Stimulated activated CD4-positive, alpha-beta T cell treated with anti-CD3 and anti-CD28 coated beads, Interleukin-1b, Interleukin-23, amount 100 ng/mL, for 24 hours (primary cell): ENCODE measurements at regions not wholly inside any gene's neighbourhood (a gene's known extent, or its start where the extent isn't known, plus 50 kb on each side); places are given as distances from the start of the nearest gene placed in this dataset.
"Not testable (repeated sequence)": the region's sequence is repeated elsewhere in the genome, so short reads cannot be mapped to it uniquely, and the experiment has no call there.

ENCODE experiments used
- DNase-seq, 4 experiments: peaks; one replicate each; pipeline ENCODE4 v3.0.0-alpha.2; 2020; ENCODE audit warnings: low read depth in 4 of 4, low spot score in 1 of 4

- DNase-seq = no peak
Measured at GRCh38 chr1:189596197-189596596, 881.5 kb downstream of the BRINP3 start.

GRCh38 chr1:189597083-189597482 is 880.6 kb downstream of the BRINP3 start:
- DNase-seq = no peak

- DNase-seq = no peak
Measured at GRCh38 chr1:189605226-189605625, 872.4 kb downstream of the BRINP3 start.

- no peak for DNase-seq
Measured at GRCh38 chr1:189606047-189606446, 871.6 kb downstream of the BRINP3 start.

GRCh38 chr1:189606795-189607476 is 870.7 kb downstream of the BRINP3 start:
- DNase-seq = no peak

- DNase-seq = no peak
Measured at GRCh38 chr1:189607477-189608096, 870.1 kb downstream of the BRINP3 start.

- no peak for DNase-seq
Measured at GRCh38 chr1:189609167-189609566, 868.5 kb downstream of the BRINP3 start.

GRCh38 chr1:189616893-189617292 is 860.8 kb downstream of the BRINP3 start:
- no peak for DNase-seq

GRCh38 chr1:189619682-189620332 is 857.9 kb downstream of the BRINP3 start:
- no peak for DNase-seq

GRCh38 chr1:189620471-189620870 is 857.2 kb downstream of the BRINP3 start:
- no peak for DNase-seq

GRCh38 chr1:189623336-189623735 is 854.3 kb downstream of the BRINP3 start:
- DNase-seq = no peak

GRCh38 chr1:189627427-189627826 is 850.2 kb downstream of the BRINP3 start:
- DNase-seq = no peak

- no peak for DNase-seq
Measured at GRCh38 chr1:189628857-189629256, 848.8 kb downstream of the BRINP3 start.

- no peak for DNase-seq
Measured at GRCh38 chr1:189633658-189634057, 844.0 kb downstream of the BRINP3 start.

GRCh38 chr1:189637041-189637440 is 840.6 kb downstream of the BRINP3 start:
- no peak for DNase-seq

- DNase-seq = not testable (repeated sequence)
Measured at GRCh38 chr1:189644156-189644555, 833.5 kb downstream of the BRINP3 start.

- DNase-seq = no peak
Measured at GRCh38 chr1:189644970-189645369, 832.7 kb downstream of the BRINP3 start.

GRCh38 chr1:189646066-189646465 is 831.6 kb downstream of the BRINP3 start:
- DNase-seq = no peak

GRCh38 chr1:189654906-189655305 is 822.8 kb downstream of the BRINP3 start:
- DNase-seq = no peak

GRCh38 chr1:189656628-189657530 is 820.8 kb downstream of the BRINP3 start:
- DNase-seq = no peak

- DNase-seq = no peak
Measured at GRCh38 chr1:189657715-189658114, 819.9 kb downstream of the BRINP3 start.
